Liver (tissue), 8 donors: ENCODE measurements at regions not wholly inside any gene's neighbourhood (a gene's known extent, or its start where the extent isn't known, plus 50 kb on each side); places are given as distances from the start of the nearest gene placed in this dataset.

Experiments used
- DNase-seq: peaks from one replicate; pipeline ENCODE4 v3.0.0-alpha.2; 2017; ENCODE audit warnings: low spot score
- H3K27ac ChIP-seq, 2 donors: one replicate each; pipeline ENCODE4 v1.7.0; 2013; ENCODE audit warnings: inconsistent platforms in 2 of 2, low read length in 2 of 2, control low read depth in 1 of 2, low read depth in 1 of 2, mild to moderate bottlenecking in 1 of 2
- H3K27me3 ChIP-seq, 4 donors: one replicate each; pipeline versions ENCODE4 v1.6.1 to v1.7.0; 2013; ENCODE audit warnings: low read length in 3 of 4, inconsistent platforms in 1 of 4, mild to moderate bottlenecking in 1 of 4, moderate library complexity in 1 of 4; ENCODE audit not compliant: control insufficient read depth in 4 of 4, insufficient read depth in 4 of 4
- H3K36me3 ChIP-seq, 4 donors: one replicate each; pipeline versions ENCODE4 v1.6.1 to v1.7.0; 2013; ENCODE audit warnings: low read length in 3 of 4, mild to moderate bottlenecking in 3 of 4, low read depth in 1 of 4, moderate library complexity in 1 of 4; ENCODE audit not compliant: control insufficient read depth in 4 of 4, insufficient read depth in 3 of 4
- H3K4me1 ChIP-seq, 4 donors: one replicate each; pipeline versions ENCODE4 v1.6.1 to v1.7.0; 2013; ENCODE audit warnings: low read length in 3 of 4, mild to moderate bottlenecking in 3 of 4, moderate library complexity in 1 of 4; ENCODE audit not compliant: control insufficient read depth in 4 of 4, insufficient read depth in 4 of 4
- H3K4me3 ChIP-seq, 3 donors: one replicate each; pipeline versions ENCODE4 v1.6.1 to v1.7.0; 2013; ENCODE audit warnings: low read length in 3 of 3, control low read depth in 1 of 3, low read depth in 1 of 3, mild to moderate bottlenecking in 1 of 3
- H3K9ac ChIP-seq, 2 donors: one replicate each; pipeline ENCODE4 v1.7.0; 2013; ENCODE audit warnings: low read length in 2 of 2, mild to moderate bottlenecking in 2 of 2, moderate library complexity in 2 of 2, control low read depth in 1 of 2, low read depth in 1 of 2
- H3K9me3 ChIP-seq, 4 donors: one replicate each; pipeline versions ENCODE4 v1.6.1 to v1.7.0; 2013; ENCODE audit warnings: low read length in 3 of 4; ENCODE audit not compliant: control insufficient read depth in 4 of 4
- FOXA1 ChIP-seq: IDR thresholded peaks from 2 replicates; pipeline ENCODE4 v1.6.1; 2016; ENCODE audit warnings: antibody characterized with exemption
- GABPA ChIP-seq, 2 donors: IDR thresholded peaks in 1 of 2; conservative IDR thresholded peaks in 1 of 2; 2 replicates each; pipeline ENCODE4 v1.6.1; 2016; ENCODE audit warnings: antibody characterized with exemption in 2 of 2, mild to moderate bottlenecking in 1 of 2, moderate library complexity in 1 of 2
- HNF4A ChIP-seq, 2 donors: conservative IDR thresholded peaks; 2 replicates each; pipeline ENCODE4 v1.6.1; 2016; ENCODE audit warnings: antibody characterized with exemption in 2 of 2, mild to moderate bottlenecking in 2 of 2
- HNF4G ChIP-seq: IDR thresholded peaks from 2 replicates; pipeline ENCODE4 v1.6.1; 2016; ENCODE audit warnings: antibody characterized with exemption
- JUND ChIP-seq, 2 donors: IDR thresholded peaks; 2 replicates each; pipeline ENCODE4 v1.6.1; 2016; ENCODE audit warnings: antibody characterized with exemption in 2 of 2
- NR2F2 ChIP-seq: IDR thresholded peaks from 2 replicates; pipeline ENCODE4 v1.6.1; 2016; ENCODE audit warnings: antibody characterized with exemption
- RAD21 ChIP-seq, 2 donors: IDR thresholded peaks; 2 replicates each; pipeline ENCODE4 v1.6.1; 2016; ENCODE audit warnings: antibody characterized with exemption in 2 of 2, mild to moderate bottlenecking in 2 of 2
- RXRA ChIP-seq, 2 donors: IDR thresholded peaks; 2 replicates each; pipeline ENCODE4 v1.6.1; 2017 to 2018; ENCODE audit warnings: antibody characterized with exemption in 2 of 2, mild to moderate bottlenecking in 1 of 2
- SP1 ChIP-seq: IDR thresholded peaks from 2 replicates; pipeline ENCODE4 v1.6.1; 2018; ENCODE audit warnings: antibody characterized with exemption, mild to moderate bottlenecking
- YY1 ChIP-seq: IDR thresholded peaks from 2 replicates; pipeline ENCODE4 v1.6.1; 2016; ENCODE audit warnings: antibody characterized with exemption, mild to moderate bottlenecking
- WGBS: extraction: QIAGEN DNeasy Blood & Tissue Kit; methylation state at CpG from one replicate; pipeline ENCODE4 v1.1.7; 2013; 5-methylcytosine and 5-hydroxymethylcytosine counted together
- TF ChIP-seq, protein P1 (sequence below): fragments of 150-350 bp; IDR thresholded peaks from 2 replicates; pipeline ENCODE4 v1.5.1; 2017; ENCODE audit warnings: improper control_type of control experiment, low read depth, low read length; ENCODE audit not compliant: missing input control
- TF ChIP-seq, protein P2 (sequence below): IDR thresholded peaks from 2 replicates; pipeline ENCODE4 v1.6.1; 2016; ENCODE audit warnings: antibody characterized with exemption
- TF ChIP-seq, protein P3 (sequence below): IDR thresholded peaks from 2 replicates; pipeline ENCODE4 v1.6.1; 2016; ENCODE audit warnings: antibody characterized with exemption
- donor health status: healthy.
- donor health status: healthy.
- donor health status: healthy.
- donor health status: healthy.
- donor health status: healthy.

DNA sequence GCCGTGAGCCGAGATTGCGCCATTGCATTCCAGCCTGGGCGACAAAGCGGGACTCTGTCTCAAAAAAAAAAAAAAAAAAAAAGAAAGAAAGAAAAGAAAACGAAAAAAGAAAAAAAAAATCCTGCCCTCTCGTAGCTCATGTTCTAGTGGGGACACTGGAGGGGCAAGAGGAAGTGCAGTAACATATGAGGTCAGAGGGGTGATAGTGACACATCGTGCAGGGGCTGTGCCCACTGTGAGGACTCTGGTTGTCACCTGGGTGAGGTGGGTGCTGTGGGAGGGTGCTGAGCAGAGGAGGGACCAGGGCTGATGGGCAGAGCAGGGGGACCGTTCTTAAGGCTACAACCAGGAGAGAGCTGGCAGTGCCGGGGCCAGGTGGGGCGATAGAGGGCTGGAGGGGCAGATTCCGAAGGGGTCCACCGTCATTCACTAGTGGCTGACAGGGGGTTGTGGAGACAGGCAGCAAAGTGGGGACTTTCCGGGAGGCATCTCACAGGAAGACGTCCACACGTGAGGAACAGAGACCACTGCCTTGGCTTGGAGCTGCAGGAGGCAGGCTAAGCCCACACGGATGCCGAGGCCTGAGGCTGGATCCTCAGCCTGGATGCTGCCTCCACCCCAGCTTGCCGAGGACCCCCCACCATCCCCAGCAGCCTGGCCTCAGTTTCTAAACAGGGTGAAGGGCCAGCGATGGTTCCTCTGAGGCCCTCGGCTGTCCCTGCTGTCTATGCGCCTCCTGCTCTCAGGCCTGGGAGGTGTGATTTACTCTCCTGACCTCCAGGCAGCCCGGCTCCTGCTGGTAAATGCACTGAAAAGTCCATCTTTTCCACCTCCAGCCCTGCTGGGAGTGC, 154.3 kb upstream of the IQSEC1 start (continued):
- TF ChIP-seq, protein P1, sequence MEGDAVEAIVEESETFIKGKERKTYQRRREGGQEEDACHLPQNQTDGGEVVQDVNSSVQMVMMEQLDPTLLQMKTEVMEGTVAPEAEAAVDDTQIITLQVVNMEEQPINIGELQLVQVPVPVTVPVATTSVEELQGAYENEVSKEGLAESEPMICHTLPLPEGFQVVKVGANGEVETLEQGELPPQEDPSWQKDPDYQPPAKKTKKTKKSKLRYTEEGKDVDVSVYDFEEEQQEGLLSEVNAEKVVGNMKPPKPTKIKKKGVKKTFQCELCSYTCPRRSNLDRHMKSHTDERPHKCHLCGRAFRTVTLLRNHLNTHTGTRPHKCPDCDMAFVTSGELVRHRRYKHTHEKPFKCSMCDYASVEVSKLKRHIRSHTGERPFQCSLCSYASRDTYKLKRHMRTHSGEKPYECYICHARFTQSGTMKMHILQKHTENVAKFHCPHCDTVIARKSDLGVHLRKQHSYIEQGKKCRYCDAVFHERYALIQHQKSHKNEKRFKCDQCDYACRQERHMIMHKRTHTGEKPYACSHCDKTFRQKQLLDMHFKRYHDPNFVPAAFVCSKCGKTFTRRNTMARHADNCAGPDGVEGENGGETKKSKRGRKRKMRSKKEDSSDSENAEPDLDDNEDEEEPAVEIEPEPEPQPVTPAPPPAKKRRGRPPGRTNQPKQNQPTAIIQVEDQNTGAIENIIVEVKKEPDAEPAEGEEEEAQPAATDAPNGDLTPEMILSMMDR = no peak
- no peak for TF ChIP-seq RAD21 (IDR thresholded peaks at IDR 0.05)

DNA sequence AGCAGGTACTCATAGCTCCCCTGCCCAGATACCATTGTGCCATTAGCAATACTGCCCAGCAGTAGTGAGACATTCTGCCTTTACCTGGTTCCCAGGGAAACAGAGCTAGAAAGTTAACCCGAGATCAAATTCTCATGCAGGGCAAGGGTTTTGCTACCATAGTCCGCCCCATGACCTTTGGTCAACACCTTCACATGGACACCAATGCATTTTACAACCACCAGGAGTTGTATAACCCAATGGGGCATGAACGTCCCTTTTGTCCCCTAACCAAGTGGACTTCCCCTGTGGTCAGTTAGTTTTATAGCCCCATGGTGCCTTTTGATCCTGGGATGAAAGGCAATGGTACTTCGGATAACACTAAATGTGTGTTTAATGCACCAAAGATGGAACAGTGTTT, 151.7 kb upstream of the IQSEC1 start:
- TF ChIP-seq, protein P2, sequence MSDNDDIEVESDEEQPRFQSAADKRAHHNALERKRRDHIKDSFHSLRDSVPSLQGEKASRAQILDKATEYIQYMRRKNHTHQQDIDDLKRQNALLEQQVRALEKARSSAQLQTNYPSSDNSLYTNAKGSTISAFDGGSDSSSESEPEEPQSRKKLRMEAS = no peak
- TF ChIP-seq NR2F2 (peak; percentile 64), RAD21 (IDR thresholded peaks at IDR 0.05) (peak; percentile 29 to 61), SP1 (peak; percentile 47), HNF4G (peak; percentile 89), YY1 (peak; percentile 26), FOXA1 (no peak), RXRA (IDR thresholded peaks at IDR 0.05) (peak; percentile 88 to 91), JUND (IDR thresholded peaks at IDR 0.05) (no peak), HNF4A (conservative IDR thresholded peaks at IDR 0.05) (peak; percentile 95 to 98)
- no peak for DNase-seq
- H3K4me3 ChIP-seq = no peak overlapping the region
- H3K9me3 ChIP-seq = no peaks in the 10 kb centered on the region
- H3K27me3 ChIP-seq = no peaks in the 10 kb centered on the region
- no peaks in the 10 kb centered on the region for H3K36me3 ChIP-seq
- no peak overlapping the region for H3K9ac ChIP-seq
- no peak overlapping the region for H3K27ac ChIP-seq
- peaks cover 0 to 23% (median 13%) of the 10 kb centered on the region in 4 donors for H3K4me1 ChIP-seq
- 48% methylated on average over 4 of the region's 4 CpGs for WGBS

DNA sequence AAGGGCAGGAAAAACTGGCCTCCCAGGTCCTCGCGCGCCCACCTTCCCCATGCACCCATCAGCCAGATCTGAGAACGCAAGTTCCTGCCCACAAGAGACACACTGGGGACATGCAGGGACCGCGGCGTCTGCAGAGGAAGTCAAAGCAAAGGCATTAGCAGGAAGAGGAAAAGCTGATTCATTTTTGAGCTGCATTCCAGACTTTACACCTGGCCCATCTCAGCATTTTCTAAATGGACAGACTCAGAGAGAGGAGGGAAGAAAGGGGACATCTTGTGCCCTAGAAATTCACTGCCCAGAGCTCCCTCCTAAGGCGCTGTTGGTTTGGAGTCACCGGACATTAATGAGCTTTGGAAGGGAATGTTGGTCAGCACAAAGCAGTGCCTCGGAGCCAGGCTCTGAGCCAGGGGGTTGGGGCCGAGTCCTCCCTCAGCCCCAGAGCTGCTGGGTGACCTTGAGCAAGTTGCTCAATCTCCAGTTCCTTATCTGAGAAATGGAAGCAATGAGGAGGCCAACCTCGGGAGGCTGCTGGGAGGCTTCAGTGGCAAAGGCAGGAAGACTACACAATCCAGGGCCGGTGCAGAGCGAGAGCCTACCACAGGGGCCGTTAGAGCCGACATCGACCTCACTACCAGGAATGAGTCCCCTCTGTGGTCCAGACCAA, 150.5 kb upstream of the IQSEC1 start:
- Histone ChIP-seq H3K4me3 (no peak overlapping the region), H3K9ac (no peak overlapping the region), H3K9me3 (no peaks in the 10 kb centered on the region), H3K36me3 (no peaks in the 10 kb centered on the region), H3K4me1 (peaks cover 0 to 34% (median 20%) of the 10 kb centered on the region in 4 donors), H3K27ac (no peak overlapping the region), H3K27me3 (no peaks in the 10 kb centered on the region)
- TF ChIP-seq, protein P3, sequence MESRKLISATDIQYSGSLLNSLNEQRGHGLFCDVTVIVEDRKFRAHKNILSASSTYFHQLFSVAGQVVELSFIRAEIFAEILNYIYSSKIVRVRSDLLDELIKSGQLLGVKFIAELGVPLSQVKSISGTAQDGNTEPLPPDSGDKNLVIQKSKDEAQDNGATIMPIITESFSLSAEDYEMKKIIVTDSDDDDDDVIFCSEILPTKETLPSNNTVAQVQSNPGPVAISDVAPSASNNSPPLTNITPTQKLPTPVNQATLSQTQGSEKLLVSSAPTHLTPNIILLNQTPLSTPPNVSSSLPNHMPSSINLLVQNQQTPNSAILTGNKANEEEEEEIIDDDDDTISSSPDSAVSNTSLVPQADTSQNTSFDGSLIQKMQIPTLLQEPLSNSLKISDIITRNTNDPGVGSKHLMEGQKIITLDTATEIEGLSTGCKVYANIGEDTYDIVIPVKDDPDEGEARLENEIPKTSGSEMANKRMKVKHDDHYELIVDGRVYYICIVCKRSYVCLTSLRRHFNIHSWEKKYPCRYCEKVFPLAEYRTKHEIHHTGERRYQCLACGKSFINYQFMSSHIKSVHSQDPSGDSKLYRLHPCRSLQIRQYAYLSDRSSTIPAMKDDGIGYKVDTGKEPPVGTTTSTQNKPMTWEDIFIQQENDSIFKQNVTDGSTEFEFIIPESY = no peak
- TF ChIP-seq HNF4A (conservative IDR thresholded peaks at IDR 0.05) = peak; percentile 50 to 58
- TF ChIP-seq NR2F2 = peak; percentile 67
- TF ChIP-seq RXRA (IDR thresholded peaks at IDR 0.05) = peak; percentile 42 to 68
- no peak for TF ChIP-seq FOXA1
- peak; percentile 35 for TF ChIP-seq SP1
- no peak for TF ChIP-seq GABPA (IDR thresholded peaks at IDR 0.05 in 1 of 2, conservative IDR thresholded peaks at IDR 0.05 in 1 of 2)
- TF ChIP-seq RAD21 (IDR thresholded peaks at IDR 0.05) = peak; percentile 35 to 48
- DNase-seq = no peak
- 64% methylated on average over 17 of the region's 17 CpGs for WGBS
